GM19328 (cell line): ENCODE measurements at regions not wholly inside any gene's neighbourhood (a gene's known extent, or its start where the extent isn't known, plus 50 kb on each side); places are given as distances from the start of the nearest gene placed in this dataset.

Experiments
- ATAC-seq: cut with Tn5 transposase; IDR thresholded peaks from one replicate; pipeline ENCODE4 v1.9.1; 2021; ENCODE audit warnings: mild to moderate bottlenecking, moderate library complexity; ENCODE audit not compliant: unreplicated experiment

DNA sequence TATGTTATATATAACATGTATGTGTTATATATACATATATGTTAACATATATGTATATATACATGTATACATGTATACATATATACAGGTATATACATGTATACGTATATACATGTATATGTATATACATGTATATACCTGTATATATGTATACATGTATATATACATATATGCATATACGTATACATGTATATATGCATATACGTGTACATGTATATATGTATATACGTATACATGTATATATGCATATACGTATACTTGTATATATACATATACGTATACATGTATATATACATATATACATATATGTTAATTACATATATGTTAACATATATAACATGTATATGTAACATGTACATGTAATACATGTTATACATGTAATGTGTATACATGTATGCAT is 1077.3 kb upstream of the ADGRL3 start:
- no peak for ATAC-seq

DNA sequence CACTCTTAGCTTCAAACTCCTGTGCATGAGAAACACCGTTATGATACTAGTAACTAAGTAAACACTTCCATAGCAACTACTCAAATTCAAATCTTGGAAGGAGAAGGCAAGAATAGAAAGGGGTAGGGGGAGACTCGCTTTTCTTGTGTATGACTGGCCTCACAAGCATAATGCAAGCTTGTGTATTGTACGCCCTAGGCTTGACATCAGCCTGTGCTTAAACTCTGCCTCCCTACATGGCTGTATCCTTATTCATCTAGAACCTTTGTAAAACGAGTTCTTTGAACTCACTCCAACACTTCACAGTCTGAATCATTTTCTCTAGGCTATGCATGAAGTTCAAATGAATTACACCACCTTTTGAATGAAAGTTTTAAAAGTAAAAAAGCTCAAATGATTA is 1071.2 kb upstream of the ADGRL3 start:
- ATAC-seq = no peak

GRCh38 chr4:60129740-60130139 is 1070.4 kb upstream of the ADGRL3 start:
- no peak for ATAC-seq

- ATAC-seq = no peak
Observed at GRCh38 chr4:60133375-60133774, 1066.8 kb upstream of the ADGRL3 start.

DNA sequence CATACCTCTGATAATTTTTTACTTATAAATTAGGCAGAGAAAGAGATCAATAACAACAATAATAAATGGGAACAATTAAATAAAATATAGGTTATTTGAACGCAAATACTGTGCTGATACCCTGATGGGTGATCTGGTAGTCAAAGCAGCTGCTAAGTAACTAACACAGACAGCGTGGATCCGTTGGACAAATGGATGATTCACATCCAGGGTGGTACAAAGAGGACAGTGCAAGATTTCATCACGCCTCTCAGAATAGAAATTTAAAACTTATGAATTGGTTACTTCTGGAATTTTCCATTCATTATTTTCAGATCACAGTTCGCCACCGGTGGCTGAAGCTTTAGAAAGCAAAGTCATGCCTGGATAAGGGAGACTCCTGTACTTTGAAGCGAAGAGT is 1066.0 kb upstream of the ADGRL3 start:
- no peak for ATAC-seq

DNA sequence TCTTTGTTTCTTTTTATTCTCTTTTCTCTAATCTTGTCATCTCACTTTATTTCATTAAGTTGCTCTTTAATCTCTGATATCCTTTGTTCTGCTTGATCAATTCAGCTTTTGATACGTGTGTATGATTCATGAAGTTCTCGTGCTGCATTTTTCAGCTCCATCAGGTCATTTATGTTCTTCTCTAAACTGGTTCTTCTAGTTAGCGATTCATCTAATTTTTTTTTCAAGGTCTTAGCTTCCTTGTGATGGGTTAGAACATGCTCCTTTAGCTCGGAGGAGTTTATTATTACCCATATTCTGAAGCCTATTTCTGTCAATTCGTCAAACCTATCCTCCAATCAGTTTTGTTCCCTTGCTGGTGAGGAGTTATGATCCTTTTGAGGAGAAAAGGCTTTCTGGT is 1045.0 kb upstream of the ADGRL3 start:
- no peak for ATAC-seq

DNA sequence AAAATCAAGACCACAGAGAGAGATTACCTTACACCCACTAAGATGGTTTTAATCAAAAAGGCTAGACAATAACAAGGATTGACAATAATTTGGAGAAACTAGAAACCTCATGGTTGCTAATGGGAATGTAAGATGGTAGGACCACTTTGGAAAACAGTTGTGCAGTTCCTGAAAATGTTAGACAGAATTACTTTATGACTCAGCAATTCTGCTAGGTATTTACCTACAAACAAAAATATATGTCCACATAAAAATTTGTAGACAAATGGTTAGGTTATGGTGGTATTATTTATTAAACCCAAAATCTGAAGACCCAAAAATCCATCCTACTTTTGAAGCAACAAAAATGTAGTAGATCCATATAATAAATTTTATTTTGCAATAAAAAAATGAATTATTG is 1027.0 kb upstream of the ADGRL3 start:
- ATAC-seq = no peak

- ATAC-seq = no peak
Observed at GRCh38 chr4:60173718-60174117, 1026.4 kb upstream of the ADGRL3 start.

- ATAC-seq = no peak
Observed at GRCh38 chr4:60175241-60175640, 1024.9 kb upstream of the ADGRL3 start.

DNA sequence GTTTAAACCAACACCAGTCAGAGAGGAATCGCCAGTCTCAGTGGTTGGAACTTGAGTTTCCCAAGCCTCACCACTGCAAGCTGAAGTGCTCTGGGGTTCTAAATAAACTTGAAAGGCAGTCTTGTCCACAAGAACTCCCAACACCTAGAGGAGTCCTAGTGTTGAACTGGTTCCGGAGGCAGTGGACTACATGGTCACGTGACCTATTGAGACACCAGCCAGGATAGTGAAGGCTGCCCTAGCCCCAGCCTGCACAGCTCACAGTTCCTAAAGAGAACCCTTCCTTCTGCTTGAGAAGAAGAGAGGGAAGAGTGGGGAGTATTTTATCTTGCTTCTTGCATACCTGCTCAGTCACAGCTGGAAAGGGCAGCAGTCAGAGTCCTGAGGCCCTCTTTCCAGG is 1012.7 kb upstream of the ADGRL3 start:
- ATAC-seq = no peak

- no peak for ATAC-seq
Observed at GRCh38 chr4:60189286-60189685, 1010.8 kb upstream of the ADGRL3 start.

DNA sequence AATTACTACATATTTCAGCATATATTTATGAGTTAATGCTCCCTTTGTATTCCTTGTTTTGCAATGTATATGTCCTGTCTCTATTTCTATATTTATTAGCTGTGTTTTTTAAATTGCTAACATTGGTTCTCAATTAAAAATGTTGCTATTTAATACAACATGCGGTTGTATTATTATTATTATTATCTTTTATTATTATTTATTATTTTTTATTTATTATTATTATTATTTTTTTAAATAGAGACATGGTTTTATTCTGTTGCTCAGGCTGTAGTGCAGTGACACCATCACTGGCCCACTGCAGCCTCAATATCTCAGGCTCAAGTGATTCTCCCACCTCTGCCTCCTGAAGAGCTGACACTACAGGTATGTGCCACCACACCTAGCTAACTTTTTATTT is 1005.9 kb upstream of the ADGRL3 start:
- no peak for ATAC-seq

DNA sequence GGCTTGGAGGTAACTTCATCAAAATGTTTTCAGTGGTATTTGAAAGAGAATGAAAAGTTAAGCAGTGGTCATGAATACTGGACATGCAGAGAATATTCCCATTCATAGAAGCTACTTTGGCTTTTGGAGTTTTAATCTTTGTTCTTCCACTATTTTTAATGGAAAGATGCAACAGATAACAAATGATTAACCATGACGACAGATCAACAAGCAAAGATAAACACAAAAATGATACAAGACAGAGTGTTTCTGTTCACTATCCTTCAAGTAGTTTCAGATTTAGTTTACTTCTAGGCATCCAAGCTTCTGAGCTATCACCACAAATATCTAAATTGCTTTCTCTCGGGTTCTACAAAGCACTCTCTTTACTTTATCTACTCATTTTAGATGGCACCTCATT is 1004.9 kb upstream of the ADGRL3 start:
- ATAC-seq = no peak

GRCh38 chr4:60201052-60201673 is 999.0 kb upstream of the ADGRL3 start:
- peak; percentile 88 for ATAC-seq

DNA sequence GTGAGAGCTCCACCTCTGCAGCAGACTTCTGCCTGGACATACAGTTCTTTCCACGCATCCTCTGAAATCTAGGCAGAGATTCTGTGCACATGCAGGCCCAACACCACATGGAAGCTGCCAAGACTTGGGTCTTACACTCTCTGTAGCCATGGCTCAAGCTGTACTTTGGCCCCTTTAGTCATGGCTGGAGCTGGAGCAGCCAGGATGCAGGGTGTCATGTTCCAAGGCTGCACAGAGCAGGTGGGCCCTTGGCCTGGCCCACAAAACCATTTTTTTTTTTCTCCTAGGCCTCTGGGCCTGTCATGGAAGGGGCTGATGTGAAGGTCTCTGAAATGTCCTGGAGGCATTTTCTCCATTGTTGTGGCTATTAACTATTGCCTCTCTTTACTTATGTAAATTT is 990.5 kb upstream of the ADGRL3 start:
- no peak for ATAC-seq

GRCh38 chr4:60215906-60216305 is 984.2 kb upstream of the ADGRL3 start:
- no peak for ATAC-seq

DNA sequence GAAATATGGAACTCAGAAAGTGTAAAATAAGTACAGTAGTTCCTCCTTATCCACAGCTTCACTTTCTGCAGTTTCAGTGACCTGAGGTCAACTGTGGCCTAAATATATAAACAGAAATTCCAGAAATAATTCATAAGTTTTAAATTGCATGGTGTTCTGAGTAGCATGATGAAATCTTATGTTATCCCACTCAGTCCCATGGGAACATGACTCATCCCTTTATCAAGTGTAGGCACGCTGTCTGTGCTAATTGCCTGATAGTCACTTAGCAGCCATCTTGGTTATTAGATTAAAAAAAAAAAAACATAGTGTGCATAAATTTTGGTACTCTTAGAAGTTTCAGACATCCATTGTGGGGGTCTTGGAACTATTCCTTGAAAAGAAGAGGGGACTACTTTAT is 983.4 kb upstream of the ADGRL3 start:
- no peak for ATAC-seq

GRCh38 chr4:60221866-60222265 is 978.3 kb upstream of the ADGRL3 start:
- no peak for ATAC-seq

- ATAC-seq = no peak
Observed at GRCh38 chr4:60223208-60223923, 976.8 kb upstream of the ADGRL3 start.

GRCh38 chr4:60241866-60242265 is 958.3 kb upstream of the ADGRL3 start:
- no peak for ATAC-seq

GRCh38 chr4:60249784-60250183 is 950.3 kb upstream of the ADGRL3 start:
- ATAC-seq = no peak

DNA sequence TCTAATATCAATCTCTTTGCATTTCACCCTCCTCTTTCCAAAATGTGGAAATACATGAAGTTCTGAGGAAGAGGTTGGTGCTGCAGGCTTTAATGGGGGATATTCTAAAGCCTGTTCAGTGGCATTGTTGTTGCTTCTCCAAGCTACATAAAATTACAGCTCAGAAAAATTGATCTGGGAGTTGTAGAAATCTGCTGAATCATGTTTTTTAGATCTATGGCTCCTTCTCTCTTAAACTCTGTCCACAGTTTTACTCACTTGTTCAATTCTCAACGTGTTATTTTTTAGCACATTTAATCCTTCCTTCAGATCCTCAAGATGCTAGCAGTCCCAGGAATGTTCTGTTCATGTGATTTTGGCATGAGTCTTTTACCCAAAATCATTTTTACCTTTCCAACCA is 949.5 kb upstream of the ADGRL3 start:
- no peak for ATAC-seq

- no peak for ATAC-seq
Observed at GRCh38 chr4:60259781-60260180, 940.3 kb upstream of the ADGRL3 start.
